HuH-7.5 (cell line): ENCODE measurements at regions not wholly inside any gene's neighbourhood (a gene's known extent, or its start where the extent isn't known, plus 50 kb on each side); places are given as distances from the start of the nearest gene placed in this dataset.

Experiments used
- DNase-seq: peaks from one replicate; pipeline ENCODE4 v3.0.0; 2011; ENCODE audit warnings: low spot score

GRCh38 chr2:220000080-220000479 lies 372.6 kb downstream of the SLC4A3 start:
- no peak for DNase-seq

- DNase-seq, result no peak
Measured at GRCh38 chr2:220000586-220000985, 373.2 kb downstream of the SLC4A3 start.

- no peak for DNase-seq
Measured at GRCh38 chr2:220001751-220002150, 374.3 kb downstream of the SLC4A3 start.

- no peak for DNase-seq
Measured at GRCh38 chr2:220002251-220002650, 374.8 kb downstream of the SLC4A3 start.

GRCh38 chr2:220002699-220003098 lies 375.3 kb downstream of the SLC4A3 start:
- DNase-seq, result no peak

- DNase-seq, result no peak
Measured at GRCh38 chr2:220005362-220005761, 377.9 kb downstream of the SLC4A3 start.

- no peak for DNase-seq
Measured at GRCh38 chr2:220006152-220006621, 378.8 kb downstream of the SLC4A3 start.

- DNase-seq, result no peak
Measured at GRCh38 chr2:220011859-220012258, 384.4 kb downstream of the SLC4A3 start.

GRCh38 chr2:220014961-220015360 lies 387.5 kb downstream of the SLC4A3 start:
- no peak for DNase-seq

GRCh38 chr2:220015576-220015975 lies 388.1 kb downstream of the SLC4A3 start:
- no peak for DNase-seq

GRCh38 chr2:220025207-220025606 lies 397.8 kb downstream of the SLC4A3 start:
- DNase-seq, result no peak

- DNase-seq, result no peak
Measured at GRCh38 chr2:220029013-220029412, 401.6 kb downstream of the SLC4A3 start.

- DNase-seq, result no peak
Measured at GRCh38 chr2:220033546-220033945, 406.1 kb downstream of the SLC4A3 start.

GRCh38 chr2:220034426-220035130 lies 407.1 kb downstream of the SLC4A3 start:
- DNase-seq, result no peak

- DNase-seq, result no peak
Measured at GRCh38 chr2:220036431-220036830, 409.0 kb downstream of the SLC4A3 start.

GRCh38 chr2:220040346-220040745 lies 412.9 kb downstream of the SLC4A3 start:
- no peak for DNase-seq

GRCh38 chr2:220041447-220041846 lies 414.0 kb downstream of the SLC4A3 start:
- no peak for DNase-seq

- DNase-seq, result no peak
Measured at GRCh38 chr2:220043155-220043989, 415.9 kb downstream of the SLC4A3 start.

- no peak for DNase-seq
Measured at GRCh38 chr2:220043990-220044335, 416.5 kb downstream of the SLC4A3 start.

- no peak for DNase-seq
Measured at GRCh38 chr2:220044383-220044782, 417.0 kb downstream of the SLC4A3 start.

- DNase-seq, result no peak
Measured at GRCh38 chr2:220046507-220046906, 419.1 kb downstream of the SLC4A3 start.

GRCh38 chr2:220051716-220052115 lies 424.3 kb downstream of the SLC4A3 start:
- no peak for DNase-seq

- DNase-seq, result no peak
Measured at GRCh38 chr2:220053919-220054318, 426.5 kb downstream of the SLC4A3 start.
